ENCODE measurements at regions not wholly inside any gene's neighbourhood (a gene's known extent, or its start where the extent isn't known, plus 50 kb on each side); places are given as distances from the start of the nearest gene placed in this dataset.

DNA sequence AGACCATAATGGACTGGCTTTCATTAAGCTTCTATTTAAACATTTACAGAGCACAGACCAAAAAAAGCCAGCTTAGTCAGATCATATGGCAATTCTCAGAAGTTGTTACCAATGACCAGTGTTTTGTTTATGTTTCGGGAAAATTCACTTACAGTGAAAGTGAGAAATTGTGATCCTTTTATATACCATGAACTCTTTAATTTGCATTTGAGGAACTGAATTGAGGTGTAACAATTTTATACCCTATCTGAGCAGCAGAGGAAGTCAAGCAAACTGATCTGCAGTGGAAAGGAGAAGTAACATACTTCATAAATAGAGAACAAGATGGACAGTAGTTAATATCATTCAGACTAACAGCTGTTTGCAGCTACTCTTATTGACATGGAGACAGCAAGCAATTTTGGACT is 97.1 kb downstream of the TMA16 start:
- TF ChIP-seq, protein P1, sequence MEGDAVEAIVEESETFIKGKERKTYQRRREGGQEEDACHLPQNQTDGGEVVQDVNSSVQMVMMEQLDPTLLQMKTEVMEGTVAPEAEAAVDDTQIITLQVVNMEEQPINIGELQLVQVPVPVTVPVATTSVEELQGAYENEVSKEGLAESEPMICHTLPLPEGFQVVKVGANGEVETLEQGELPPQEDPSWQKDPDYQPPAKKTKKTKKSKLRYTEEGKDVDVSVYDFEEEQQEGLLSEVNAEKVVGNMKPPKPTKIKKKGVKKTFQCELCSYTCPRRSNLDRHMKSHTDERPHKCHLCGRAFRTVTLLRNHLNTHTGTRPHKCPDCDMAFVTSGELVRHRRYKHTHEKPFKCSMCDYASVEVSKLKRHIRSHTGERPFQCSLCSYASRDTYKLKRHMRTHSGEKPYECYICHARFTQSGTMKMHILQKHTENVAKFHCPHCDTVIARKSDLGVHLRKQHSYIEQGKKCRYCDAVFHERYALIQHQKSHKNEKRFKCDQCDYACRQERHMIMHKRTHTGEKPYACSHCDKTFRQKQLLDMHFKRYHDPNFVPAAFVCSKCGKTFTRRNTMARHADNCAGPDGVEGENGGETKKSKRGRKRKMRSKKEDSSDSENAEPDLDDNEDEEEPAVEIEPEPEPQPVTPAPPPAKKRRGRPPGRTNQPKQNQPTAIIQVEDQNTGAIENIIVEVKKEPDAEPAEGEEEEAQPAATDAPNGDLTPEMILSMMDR (IDR thresholded peaks at IDR 0.05), result no peak
- Mint-ChIP-seq H3K36me3 (ENCODE audit: low read depth) (no peaks in the 10 kb centered on the region; the same call in 1 of the 2 replicates), H3K9me3 (no peaks in the 10 kb centered on the region; the same call in 1 of the 2 replicates), H3K4me3 (no peak overlapping the region), H3K4me1 (ENCODE audit: low read depth) (no peaks in the 10 kb centered on the region), H3K27ac (no peak overlapping the region), H3K27me3 (ENCODE audit: insufficient read depth) (peaks cover 2% of the 10 kb centered on the region; the same call in 1 of the 2 replicates)
- DNase-seq, result no peak

DNA sequence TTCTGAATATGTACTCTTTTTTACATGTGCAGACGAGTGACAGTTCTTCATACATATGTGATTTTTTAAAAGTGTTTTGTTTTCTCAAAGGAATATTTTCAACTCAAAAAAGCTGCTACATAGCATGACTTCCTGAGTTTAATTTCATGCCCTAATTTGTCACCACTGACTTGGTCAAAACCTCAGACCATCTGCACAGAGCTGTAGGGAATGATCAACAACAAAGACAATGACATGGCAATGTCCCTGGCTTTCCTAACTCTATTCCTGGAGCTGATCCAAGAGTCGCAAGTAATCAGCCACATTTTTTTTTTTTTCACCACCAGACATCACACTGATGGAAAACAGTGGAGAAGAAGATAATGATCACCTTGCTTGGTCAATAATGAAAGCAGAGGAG is 97.7 kb downstream of the TMA16 start:
- Mint-ChIP-seq H3K9me3 (no peaks in the 10 kb centered on the region; the same call in 1 of the 2 replicates), H3K4me1 (ENCODE audit: low read depth) (no peaks in the 10 kb centered on the region), H3K27ac (no peak overlapping the region), H3K4me3 (no peak overlapping the region), H3K36me3 (ENCODE audit: low read depth) (no peaks in the 10 kb centered on the region; the same call in 1 of the 2 replicates), H3K27me3 (ENCODE audit: insufficient read depth) (peaks cover 2% of the 10 kb centered on the region; the same call in 1 of the 2 replicates)
- TF ChIP-seq, protein P1 (IDR thresholded peaks at IDR 0.05), result no peak
- no peak for DNase-seq

DNA sequence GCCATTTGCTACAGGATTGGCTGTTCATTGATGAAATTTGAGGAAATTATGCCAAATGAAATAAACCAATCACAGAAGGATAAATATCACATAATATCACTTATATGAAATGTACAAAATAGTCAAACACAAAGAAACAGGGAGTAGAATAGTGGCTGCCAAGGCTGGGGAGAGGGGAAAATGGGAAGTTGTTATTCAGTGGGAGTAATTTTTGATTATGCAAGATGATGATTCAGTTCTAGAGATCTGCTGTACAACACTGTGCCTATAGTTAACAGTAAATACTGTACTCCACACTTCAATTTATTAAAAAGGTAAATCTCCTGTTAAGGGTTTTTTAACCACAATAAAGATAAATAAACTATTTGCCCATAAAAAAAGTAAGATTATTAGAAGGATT is 101.1 kb downstream of the TMA16 start:
- TF ChIP-seq, protein P1 (IDR thresholded peaks at IDR 0.05), result no peak
- Mint-ChIP-seq H3K4me3 (no peak overlapping the region), H3K4me1 (ENCODE audit: low read depth) (no peaks in the 10 kb centered on the region), H3K27ac (no peak overlapping the region), H3K27me3 (ENCODE audit: insufficient read depth) (peaks cover 2% of the 10 kb centered on the region; the same call in 1 of the 2 replicates), H3K9me3 (no peaks in the 10 kb centered on the region; the same call in 1 of the 2 replicates), H3K36me3 (ENCODE audit: low read depth) (no peaks in the 10 kb centered on the region; the same call in 1 of the 2 replicates)
- DNase-seq, result no peak

DNA sequence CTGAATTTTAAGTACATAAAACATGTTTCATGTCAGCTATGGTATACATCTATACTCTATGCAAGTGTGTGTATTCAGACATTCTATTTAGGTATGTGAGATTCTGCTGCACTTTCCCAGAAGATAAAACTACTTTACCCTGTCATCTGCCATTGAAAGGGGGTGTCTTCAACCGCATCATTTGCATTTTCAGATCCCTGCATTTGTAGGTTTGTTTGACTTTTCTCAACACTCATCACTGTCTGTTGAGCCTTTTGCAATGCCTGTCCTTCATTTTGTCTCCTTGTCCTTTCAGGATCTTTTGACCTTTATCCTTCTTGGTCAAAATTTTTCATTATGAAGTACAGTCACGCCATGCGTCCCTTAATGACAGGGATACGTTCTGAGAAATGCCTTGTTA is 103.5 kb downstream of the TMA16 start:
- Mint-ChIP-seq H3K36me3 (ENCODE audit: low read depth) (no peaks in the 10 kb centered on the region; the same call in 1 of the 2 replicates), H3K4me1 (ENCODE audit: low read depth) (no peaks in the 10 kb centered on the region), H3K4me3 (no peak overlapping the region), H3K9me3 (no peaks in the 10 kb centered on the region; the same call in 1 of the 2 replicates), H3K27ac (no peak overlapping the region), H3K27me3 (ENCODE audit: insufficient read depth) (no peaks in the 10 kb centered on the region; the same call in 1 of the 2 replicates)
- TF ChIP-seq, protein P1 (IDR thresholded peaks at IDR 0.05), result no peak
- no peak for DNase-seq

DNA sequence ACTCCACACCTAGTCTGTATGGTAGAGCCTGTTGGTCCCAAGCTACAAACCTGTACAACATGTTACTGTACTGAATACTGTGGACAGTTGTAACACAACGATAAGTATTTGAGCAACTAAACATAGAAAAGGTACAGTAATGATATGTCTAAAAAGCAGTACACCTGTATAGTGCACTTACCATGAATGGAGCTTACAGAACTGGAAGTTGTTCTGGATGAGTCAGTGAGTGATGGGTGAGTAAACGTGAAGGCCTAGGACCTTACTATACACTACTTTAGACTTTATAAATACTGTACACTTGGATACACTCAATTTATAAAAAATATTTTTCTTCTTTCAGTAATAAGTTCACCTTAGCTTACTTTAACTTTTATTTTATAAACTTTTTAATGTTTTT is 104.0 kb downstream of the TMA16 start:
- H3K27me3 Mint-ChIP-seq (ENCODE audit: insufficient read depth), result no peaks in the 10 kb centered on the region; the same call in 1 of the 2 replicates

More for the DNA sequence above, 104.0 kb downstream of the TMA16 start:
- no peaks in the 10 kb centered on the region for H3K4me1 Mint-ChIP-seq (ENCODE audit: low read depth)
- no peak overlapping the region for H3K27ac Mint-ChIP-seq
- H3K36me3 Mint-ChIP-seq (ENCODE audit: low read depth), result no peaks in the 10 kb centered on the region; the same call in 1 of the 2 replicates
- H3K9me3 Mint-ChIP-seq, result no peaks in the 10 kb centered on the region; the same call in 1 of the 2 replicates
- H3K4me3 Mint-ChIP-seq, result no peak overlapping the region
- TF ChIP-seq, protein P1 (IDR thresholded peaks at IDR 0.05), result no peak
- no peak for DNase-seq
